NCI-H510A (cell line): ENCODE measurements at regions not wholly inside any gene's neighbourhood (a gene's known extent, or its start where the extent isn't known, plus 50 kb on each side); places are given as distances from the start of the nearest gene placed in this dataset.

Experiments used
- DNase-seq: peaks from one replicate; lab custom pipeline; 2025; lab: John Stamatoyannopoulos, UW

DNA sequence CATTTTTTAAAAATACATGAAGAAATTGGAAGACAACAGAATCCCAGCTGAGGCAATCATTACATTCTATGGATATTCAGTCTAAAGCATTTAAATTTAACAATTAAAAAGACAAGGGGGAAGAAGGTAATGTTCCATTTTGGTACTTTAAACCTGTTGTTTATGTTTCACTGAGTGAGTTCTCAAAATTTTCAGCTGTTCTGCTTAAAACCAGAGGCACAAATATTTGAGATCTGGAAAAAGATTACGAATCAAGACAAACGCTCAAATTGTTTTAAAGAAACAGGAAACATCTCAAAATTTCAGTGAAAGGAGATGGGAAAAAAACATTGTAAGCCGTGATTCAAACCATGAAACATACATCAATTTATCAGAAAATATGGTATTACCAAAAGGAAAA is 656.2 kb upstream of the CHAC2 start:
- no peak for DNase-seq

DNA sequence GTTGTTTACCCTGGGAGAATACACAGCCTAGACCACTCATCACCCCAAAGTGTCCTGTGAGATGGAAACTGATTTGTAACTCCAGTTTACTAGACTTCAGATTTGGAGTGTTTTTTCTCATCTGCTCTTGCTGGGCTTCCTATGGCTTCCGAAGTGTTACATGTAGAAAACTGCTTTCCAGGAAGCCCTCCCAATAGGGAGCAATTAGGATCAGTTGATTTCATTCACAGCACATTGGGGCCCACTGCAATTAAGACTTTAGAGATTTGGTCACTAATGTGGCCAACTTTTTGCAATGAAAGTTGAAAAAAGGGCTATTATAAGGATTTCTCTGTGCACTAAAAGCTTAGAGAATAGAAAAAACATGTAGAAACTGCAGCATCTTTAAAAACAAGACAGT is 656.6 kb upstream of the CHAC2 start:
- no peak for DNase-seq

DNA sequence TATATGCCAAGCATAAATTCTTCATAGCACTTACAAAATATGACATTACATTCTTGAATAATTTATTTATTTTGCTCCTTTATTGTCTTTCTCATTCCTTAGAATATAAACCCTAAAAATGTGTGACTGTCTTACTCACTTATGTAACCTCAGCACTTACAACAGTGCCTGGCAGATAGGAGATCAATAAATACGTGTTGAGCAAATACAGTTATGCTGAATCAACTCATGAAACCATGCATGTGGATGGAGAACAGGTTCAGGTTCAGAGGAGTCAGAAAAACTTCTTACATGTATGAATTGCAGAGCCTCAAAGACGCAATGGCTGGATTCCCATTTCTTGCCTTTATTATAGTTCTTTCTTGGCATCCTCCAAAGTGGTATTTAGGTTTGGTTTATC is 659.4 kb upstream of the CHAC2 start:
- no peak for DNase-seq

DNA sequence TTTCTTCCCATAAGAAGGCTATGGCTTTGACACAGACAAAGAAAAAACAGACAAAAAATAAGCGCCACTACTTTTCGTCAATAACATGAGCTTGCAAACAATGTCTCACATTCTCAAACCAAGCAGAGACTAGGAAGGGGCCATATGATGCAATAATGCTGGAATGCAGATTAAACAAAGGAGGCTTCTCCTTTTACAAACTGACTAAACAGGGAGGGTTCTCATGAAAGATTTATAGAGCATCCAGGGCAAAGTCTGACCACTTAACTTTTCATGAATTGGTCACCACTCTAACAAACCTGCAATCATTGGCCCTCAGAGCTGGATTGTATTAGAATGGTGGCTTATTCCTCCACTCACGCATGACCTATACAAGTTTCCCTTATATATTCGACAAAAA is 663.3 kb upstream of the CHAC2 start:
- no peak for DNase-seq

- DNase-seq, result no peak
Measured at GRCh38 chr2:53103679-53104078, 663.9 kb upstream of the CHAC2 start.

DNA sequence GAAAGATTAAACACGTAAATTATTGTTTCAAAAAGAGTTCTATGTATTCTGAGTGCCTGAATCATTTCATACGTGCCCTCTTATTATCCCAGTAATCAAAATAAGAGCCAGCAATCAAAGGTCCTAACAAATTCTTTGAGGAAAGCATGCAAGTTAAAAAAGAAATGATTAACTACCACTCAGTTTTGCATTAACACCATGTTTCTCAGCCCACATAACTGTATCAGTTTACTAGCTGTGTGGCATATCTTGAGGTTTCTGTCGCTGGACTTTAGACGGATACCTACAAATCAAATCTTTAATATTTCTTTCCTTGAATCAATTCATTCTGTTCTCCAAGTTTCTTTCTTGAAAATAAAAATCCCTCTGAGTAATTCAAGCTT is 668.9 kb upstream of the CHAC2 start:
- no peak for DNase-seq

- DNase-seq, result no peak
Measured at GRCh38 chr2:53096351-53096750, 671.3 kb upstream of the CHAC2 start.

- no peak for DNase-seq
Measured at GRCh38 chr2:53095664-53096063, 671.9 kb upstream of the CHAC2 start.

DNA sequence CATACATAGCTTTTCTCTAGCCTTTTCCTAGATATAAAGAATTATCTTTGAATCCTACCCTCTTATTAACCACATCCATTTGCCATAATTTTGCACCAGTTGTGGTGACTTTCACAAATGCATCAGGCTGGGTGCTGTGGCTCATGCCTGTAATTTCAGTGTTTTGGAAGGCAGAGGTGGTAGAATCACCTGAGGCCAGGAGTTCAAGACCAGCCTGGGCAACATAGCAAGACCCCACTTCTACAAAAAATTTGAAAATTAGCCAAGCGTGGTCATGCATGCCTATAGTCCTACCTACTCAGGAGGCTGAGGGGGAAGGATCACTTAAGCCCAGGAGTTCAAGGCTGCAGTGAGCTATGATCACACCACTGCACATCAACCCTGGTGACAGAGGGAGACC is 672.4 kb upstream of the CHAC2 start:
- no peak for DNase-seq

DNA sequence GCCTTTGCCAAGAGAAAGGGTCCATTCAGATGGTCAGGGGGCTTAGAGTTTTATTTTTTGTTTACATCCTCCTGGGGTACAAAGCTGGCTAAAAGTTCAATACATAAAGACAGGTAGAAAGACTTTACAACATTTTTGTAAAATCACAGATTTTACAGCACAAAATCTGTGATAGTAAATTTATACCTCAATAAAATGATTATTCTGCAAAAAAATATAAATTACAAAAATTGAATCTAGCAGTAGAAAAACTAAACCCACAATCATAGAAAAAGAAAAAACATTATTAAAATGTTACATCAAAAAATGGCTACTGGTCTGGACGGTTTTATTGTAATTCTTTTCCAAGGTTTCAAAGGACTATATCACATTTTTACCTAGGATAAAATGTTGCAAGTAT is 674.2 kb upstream of the CHAC2 start:
- no peak for DNase-seq

GRCh38 chr2:53091183-53091582 is 676.4 kb upstream of the CHAC2 start:
- DNase-seq, result no peak

- DNase-seq, result no peak
Measured at GRCh38 chr2:53087874-53088461, 679.6 kb upstream of the CHAC2 start.

- no peak for DNase-seq
Measured at GRCh38 chr2:53087262-53087873, 680.2 kb upstream of the CHAC2 start.

- DNase-seq, result no peak
Measured at GRCh38 chr2:53077413-53077812, 690.2 kb upstream of the CHAC2 start.

- DNase-seq, result no peak
Measured at GRCh38 chr2:53075760-53076159, 691.8 kb upstream of the CHAC2 start.

GRCh38 chr2:53067533-53067932 is 700.1 kb upstream of the CHAC2 start:
- no peak for DNase-seq

- DNase-seq, result no peak
Measured at GRCh38 chr2:53067056-53067455, 700.5 kb upstream of the CHAC2 start.

GRCh38 chr2:53064154-53064553 is 703.5 kb upstream of the CHAC2 start:
- no peak for DNase-seq

- DNase-seq, result no peak
Measured at GRCh38 chr2:53058526-53058925, 709.1 kb upstream of the CHAC2 start.

- no peak for DNase-seq
Measured at GRCh38 chr2:53053937-53054336, 713.7 kb upstream of the CHAC2 start.

DNA sequence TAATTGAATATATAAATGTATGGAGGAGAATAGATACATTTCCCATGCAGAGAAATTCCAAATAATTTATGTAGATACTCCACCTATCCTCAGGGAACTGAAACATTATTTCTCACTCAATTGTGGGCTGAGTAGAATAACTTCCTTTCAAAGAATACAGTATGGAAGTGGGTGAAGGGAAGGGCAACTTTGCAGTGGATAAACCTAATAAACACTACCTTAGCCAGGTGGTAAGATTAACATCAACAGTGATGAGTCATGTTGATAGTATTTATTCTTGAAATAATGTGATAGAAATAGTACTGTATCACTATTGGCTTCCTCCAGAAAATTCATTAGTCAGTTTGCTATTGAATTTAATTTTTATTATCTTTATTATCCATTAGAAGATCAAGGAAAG is 716.4 kb upstream of the CHAC2 start:
- no peak for DNase-seq

- DNase-seq, result no peak
Measured at GRCh38 chr2:53040536-53041229, 726.9 kb upstream of the CHAC2 start.

DNA sequence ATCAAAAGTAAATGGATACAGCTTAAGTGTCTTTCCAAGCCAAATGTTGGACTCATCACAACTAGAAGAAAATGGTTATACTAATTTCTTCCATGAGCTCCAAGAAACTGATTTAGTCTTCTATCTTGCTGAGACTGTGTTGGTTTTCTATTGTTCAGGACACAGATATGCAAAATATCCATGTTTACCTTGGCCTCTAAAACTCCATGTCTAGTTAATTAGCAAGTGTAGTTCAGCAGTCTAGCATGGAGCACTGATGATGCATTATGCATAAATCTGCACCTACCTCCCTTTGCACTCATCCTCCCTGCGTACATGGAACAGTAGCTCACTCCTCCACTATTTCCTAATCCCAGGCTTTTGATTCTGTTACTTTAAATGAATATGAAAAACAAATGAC is 731.4 kb upstream of the CHAC2 start:
- DNase-seq, result no peak

GRCh38 chr2:53035153-53035552 is 732.5 kb upstream of the CHAC2 start:
- no peak for DNase-seq
